ENCODE measurements at regions not wholly inside any gene's neighbourhood (a gene's known extent, or its start where the extent isn't known, plus 50 kb on each side); places are given as distances from the start of the nearest gene placed in this dataset.

DNA sequence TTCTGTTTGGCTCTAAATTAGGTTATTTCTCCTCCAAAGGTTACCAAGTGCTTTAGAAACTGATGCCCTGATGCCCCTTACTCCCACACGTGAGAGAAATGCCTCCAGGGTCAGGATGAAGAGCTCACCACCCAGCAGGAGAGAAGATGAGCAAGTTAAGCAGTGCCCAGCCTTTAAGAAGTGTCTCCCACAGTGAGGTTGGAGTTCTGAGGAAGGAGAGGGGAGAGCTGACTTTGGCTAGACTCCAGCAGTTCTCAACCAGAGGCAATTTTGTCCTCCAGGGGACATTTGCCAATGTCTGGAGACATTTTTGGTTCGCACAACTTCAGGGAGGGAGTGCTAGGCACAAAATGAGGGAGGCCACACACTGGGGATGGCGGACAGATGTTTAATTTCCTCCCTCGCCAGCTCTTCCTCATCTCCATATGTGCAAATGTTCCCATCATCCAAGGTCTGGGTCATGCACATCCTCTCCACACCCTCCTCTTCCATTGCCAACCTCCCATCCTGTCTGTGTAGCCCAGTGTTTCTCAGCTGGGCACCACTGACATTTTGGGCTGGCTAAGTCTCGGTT, 50.6 kb upstream of the SLC7A14 start:
- H3K36me3 ChIP-seq (ENCODE audit: control insufficient read depth in 2 of 2, extremely low read depth in 1 of 2, insufficient read depth in 2 of 2, low read length in 2 of 2), result no peaks in the 10 kb centered on the region
- H3K27me3 ChIP-seq (ENCODE audit: control insufficient read depth, extremely low read depth, insufficient read depth, low read length), result no peaks in the 10 kb centered on the region
- TF ChIP-seq EZH2 (IDR thresholded peaks at IDR 0.05; ENCODE audit: low read length), result no peak
- TF ChIP-seq, protein P1, sequence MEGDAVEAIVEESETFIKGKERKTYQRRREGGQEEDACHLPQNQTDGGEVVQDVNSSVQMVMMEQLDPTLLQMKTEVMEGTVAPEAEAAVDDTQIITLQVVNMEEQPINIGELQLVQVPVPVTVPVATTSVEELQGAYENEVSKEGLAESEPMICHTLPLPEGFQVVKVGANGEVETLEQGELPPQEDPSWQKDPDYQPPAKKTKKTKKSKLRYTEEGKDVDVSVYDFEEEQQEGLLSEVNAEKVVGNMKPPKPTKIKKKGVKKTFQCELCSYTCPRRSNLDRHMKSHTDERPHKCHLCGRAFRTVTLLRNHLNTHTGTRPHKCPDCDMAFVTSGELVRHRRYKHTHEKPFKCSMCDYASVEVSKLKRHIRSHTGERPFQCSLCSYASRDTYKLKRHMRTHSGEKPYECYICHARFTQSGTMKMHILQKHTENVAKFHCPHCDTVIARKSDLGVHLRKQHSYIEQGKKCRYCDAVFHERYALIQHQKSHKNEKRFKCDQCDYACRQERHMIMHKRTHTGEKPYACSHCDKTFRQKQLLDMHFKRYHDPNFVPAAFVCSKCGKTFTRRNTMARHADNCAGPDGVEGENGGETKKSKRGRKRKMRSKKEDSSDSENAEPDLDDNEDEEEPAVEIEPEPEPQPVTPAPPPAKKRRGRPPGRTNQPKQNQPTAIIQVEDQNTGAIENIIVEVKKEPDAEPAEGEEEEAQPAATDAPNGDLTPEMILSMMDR (optimal IDR thresholded peaks at IDR 0.05 in 1 of 3, IDR thresholded peaks at IDR 0.05 in 1 of 3, conservative IDR thresholded peaks at IDR 0.05 in 1 of 3; ENCODE audit: extremely low read depth in 1 of 3, insufficient read depth in 2 of 3, low read length in 3 of 3), result no peak
- no peak for FAIRE-seq
- dilution Hi-C loops (cut with MboI; ENCODE audit: extremely low pct_ligation_motif_present, low sequenced_read_pairs), result no loop called here
- no peaks in the 10 kb centered on the region for H3K9me1 ChIP-seq (ENCODE audit: control insufficient read depth, extremely low read depth, insufficient read depth, low read length)
- H4K20me1 ChIP-seq (ENCODE audit: control insufficient read depth, extremely low read depth, insufficient read depth, low read length), result no peaks in the 10 kb centered on the region
- H3K79me2 ChIP-seq (ENCODE audit: control insufficient read depth, insufficient read depth, low read length), result no peaks in the 10 kb centered on the region
- H3K27ac ChIP-seq (ENCODE audit: control insufficient read depth, insufficient read depth, low read length), result no peak overlapping the region
- no peak overlapping the region for H3K9ac ChIP-seq (ENCODE audit: control insufficient read depth, extremely low read depth, insufficient read depth, low read length)
- no peak overlapping the region for H3K4me2 ChIP-seq (ENCODE audit: control insufficient read depth, extremely low read depth, insufficient read depth, low read depth, low read length)
- no peaks in the 10 kb centered on the region for H3K9me3 ChIP-seq (ENCODE audit: control insufficient read depth, low read depth, low read length)
- no peak overlapping the region for H2AFZ ChIP-seq (ENCODE audit: control insufficient read depth, low read length)
- no peak overlapping the region for H3K4me3 ChIP-seq (ENCODE audit: control insufficient read depth in 2 of 3, extremely low read depth in 1 of 3, insufficient read depth in 2 of 3, low read depth in 1 of 3, low read length in 3 of 3)
- H3K4me1 ChIP-seq (ENCODE audit: control insufficient read depth, extremely low read depth, insufficient read depth, low read length), result no peaks in the 10 kb centered on the region
- no peak for DNase-seq (ENCODE audit: low read depth, low spot score)
